ENCODE measurements at regions not wholly inside any gene's neighbourhood (a gene's known extent, or its start where the extent isn't known, plus 50 kb on each side); places are given as distances from the start of the nearest gene placed in this dataset.

GRCh38 chr2:238658820-238659219 lies 189.1 kb upstream of the TWIST2 start:
- TF ChIP-seq CTCF (IDR thresholded peaks at IDR 0.05) (no peak), POLR2A (IDR thresholded peaks at IDR 0.05) (no peak)
